ENCODE measurements at regions not wholly inside any gene's neighbourhood (a gene's known extent, or its start where the extent isn't known, plus 50 kb on each side); places are given as distances from the start of the nearest gene placed in this dataset.
A peak's percentile ranks its signal among the peaks of the same experiment; 100 is the strongest.

- TF ChIP-seq RERE (CRISPR knock-in tag; IDR thresholded peaks at IDR 0.05; ENCODE audit: borderline replicate concordance) (no peak), RAD51 (IDR thresholded peaks at IDR 0.05; ENCODE audit: borderline replicate concordance, low read depth) (no peak), RFX7 (CRISPR knock-in tag; IDR thresholded peaks at IDR 0.05) (no peak), PCBP2 (IDR thresholded peaks at IDR 0.05; ENCODE audit: low read depth, low read length, poor library complexity, severe bottlenecking) (no peak), DACH1 (IDR thresholded peaks at IDR 0.05; ENCODE audit: partially characterized antibody) (peak; percentile 74), HNRNPLL (IDR thresholded peaks at IDR 0.05; ENCODE audit: low read depth, low read length, poor library complexity, severe bottlenecking) (no peak), RFX1 (IDR thresholded peaks at IDR 0.05) (no peak), SAP30 (IDR thresholded peaks at IDR 0.05; ENCODE audit: borderline replicate concordance, insufficient read depth, low read depth, low read length, poor library complexity, severe bottlenecking) (no peak), HDAC1 (IDR thresholded peaks at IDR 0.05) (peak in 1 of 2 experiments; percentile 86; a peak in 2 of 4 replicates), RBM34 (IDR thresholded peaks at IDR 0.05; ENCODE audit: borderline replicate concordance, insufficient read depth, low read length) (no peak), MITF (IDR thresholded peaks at IDR 0.05) (0 out of 2 replicates have a peak, but pooled peaks have one; percentile 25), ZBTB11 (CRISPR knock-in tag; IDR thresholded peaks at IDR 0.05) (no peak), NBN (IDR thresholded peaks at IDR 0.05; ENCODE audit: low read depth) (peak; percentile 85), NELFE (IDR thresholded peaks at IDR 0.05; ENCODE audit: insufficient read depth, insufficient read length) (no peak), MAZ (CRISPR knock-in tag; conservative IDR thresholded peaks at IDR 0.05 in 1 of 2, IDR thresholded peaks at IDR 0.05 in 1 of 2) (no peak)
These were observed 622.6 kb upstream of the GOT2 start (continued) for GRCh38 chr16:59356709-59357108.
